MG63 (cell line): ENCODE measurements at regions not wholly inside any gene's neighbourhood (a gene's known extent, or its start where the extent isn't known, plus 50 kb on each side); places are given as distances from the start of the nearest gene placed in this dataset.

Experiments
- DNase-seq: peaks from one replicate; pipeline ENCODE4 v3.0.0-alpha.2; 2020
- H3K27me3 ChIP-seq: fragments of 250-450 bp; sonication (Bioruptor Pico); 2 replicates; pipeline ENCODE4 v1.5.1; 2020; ENCODE audit warnings: mild to moderate bottlenecking, moderate library complexity
- H3K36me3 ChIP-seq: fragments of 250-450 bp; sonication (Bioruptor Pico); 2 replicates; pipeline ENCODE4 v1.5.1; 2020; ENCODE audit warnings: mild to moderate bottlenecking, moderate library complexity
- H3K4me3 ChIP-seq: fragments of 250-450 bp; sonication (Bioruptor Pico); 2 replicates; pipeline ENCODE4 v1.5.1; 2020; ENCODE audit warnings: mild to moderate bottlenecking, moderate library complexity
- H3K9me3 ChIP-seq: fragments of 250-450 bp; sonication (Bioruptor Pico); 2 replicates; pipeline ENCODE4 v1.5.1; 2020; ENCODE audit warnings: mild to moderate bottlenecking, moderate library complexity

GRCh38 chr7:79735012-79735411, 281.5 kb upstream of the MAGI2 start:
- no peaks in the 10 kb centered on the region for H3K27me3 ChIP-seq
- H3K36me3 ChIP-seq, result no peaks in the 10 kb centered on the region
- no peaks in the 10 kb centered on the region for H3K9me3 ChIP-seq
- no peak for DNase-seq
- no peak overlapping the region for H3K4me3 ChIP-seq

- no peaks in the 10 kb centered on the region for H3K9me3 ChIP-seq
- no peak for DNase-seq
- H3K4me3 ChIP-seq, result no peak overlapping the region
- H3K27me3 ChIP-seq, result no peaks in the 10 kb centered on the region
- H3K36me3 ChIP-seq, result no peaks in the 10 kb centered on the region
Observed at GRCh38 chr7:79734181-79734580, 280.7 kb upstream of the MAGI2 start.

DNA sequence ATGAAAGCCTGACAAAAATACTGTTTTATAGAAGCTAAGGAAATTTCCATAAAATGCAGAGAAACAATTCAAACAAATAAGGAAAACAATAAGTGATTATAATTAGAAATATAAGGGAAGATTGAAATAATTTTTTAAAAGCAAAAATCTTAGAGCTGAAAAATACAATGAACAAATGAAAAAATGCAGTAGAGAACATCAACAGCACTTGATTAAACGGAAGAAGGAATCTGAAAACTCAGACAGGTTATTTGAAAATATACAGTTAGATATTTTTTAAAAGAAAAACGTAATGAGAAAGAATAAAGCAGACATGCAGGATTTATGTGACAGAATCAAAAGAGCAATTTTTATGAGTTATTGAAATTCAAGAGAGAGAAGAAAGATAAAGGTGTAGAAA, 279.1 kb upstream of the MAGI2 start:
- DNase-seq, result no peak
- Histone ChIP-seq H3K27me3 (no peaks in the 10 kb centered on the region), H3K9me3 (no peaks in the 10 kb centered on the region), H3K36me3 (no peaks in the 10 kb centered on the region), H3K4me3 (no peak overlapping the region)

- Histone ChIP-seq H3K36me3 (no peaks in the 10 kb centered on the region), H3K27me3 (no peaks in the 10 kb centered on the region), H3K9me3 (no peaks in the 10 kb centered on the region), H3K4me3 (no peak overlapping the region)
- no peak for DNase-seq
Observed at GRCh38 chr7:79730971-79731370, 277.5 kb upstream of the MAGI2 start.

GRCh38 chr7:79723833-79724618, 270.6 kb upstream of the MAGI2 start:
- Histone ChIP-seq H3K9me3 (no peaks in the 10 kb centered on the region), H3K36me3 (no peaks in the 10 kb centered on the region), H3K27me3 (no peaks in the 10 kb centered on the region), H3K4me3 (no peak overlapping the region)
- no peak for DNase-seq

- DNase-seq, result no peak
- Histone ChIP-seq H3K27me3 (no peaks in the 10 kb centered on the region), H3K4me3 (no peak overlapping the region), H3K9me3 (no peaks in the 10 kb centered on the region), H3K36me3 (no peaks in the 10 kb centered on the region)
Observed at GRCh38 chr7:79722217-79722616, 268.8 kb upstream of the MAGI2 start.

GRCh38 chr7:79719216-79719615, 265.7 kb upstream of the MAGI2 start:
- no peaks in the 10 kb centered on the region for H3K9me3 ChIP-seq
- no peaks in the 10 kb centered on the region for H3K27me3 ChIP-seq
- no peak overlapping the region for H3K4me3 ChIP-seq
- no peaks in the 10 kb centered on the region for H3K36me3 ChIP-seq
- no peak for DNase-seq

DNA sequence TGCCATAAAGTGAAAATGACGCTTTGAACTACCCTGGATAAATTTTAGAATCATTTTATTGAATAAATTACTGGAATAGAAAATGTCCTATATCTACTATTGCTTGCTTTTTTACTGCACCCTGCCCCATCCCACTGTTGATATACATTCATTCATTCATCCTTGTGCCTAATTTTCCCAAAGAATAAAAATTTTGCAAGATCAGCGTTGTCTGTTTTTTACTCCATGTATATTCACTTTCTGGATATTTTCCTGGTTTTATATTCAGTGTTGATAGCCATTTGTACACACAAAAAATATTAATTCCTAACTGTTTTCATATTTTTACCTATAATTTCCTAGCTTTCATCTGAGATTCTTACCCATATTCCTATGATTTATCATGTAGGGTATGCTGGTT, 262.9 kb upstream of the MAGI2 start:
- no peaks in the 10 kb centered on the region for H3K9me3 ChIP-seq
- no peaks in the 10 kb centered on the region for H3K36me3 ChIP-seq
- H3K27me3 ChIP-seq, result no peaks in the 10 kb centered on the region
- H3K4me3 ChIP-seq, result no peak overlapping the region
- no peak for DNase-seq

GRCh38 chr7:79714081-79714480, 260.6 kb upstream of the MAGI2 start:
- Histone ChIP-seq H3K4me3 (no peak overlapping the region), H3K9me3 (no peaks in the 10 kb centered on the region), H3K36me3 (no peaks in the 10 kb centered on the region), H3K27me3 (no peaks in the 10 kb centered on the region)
- DNase-seq, result no peak

DNA sequence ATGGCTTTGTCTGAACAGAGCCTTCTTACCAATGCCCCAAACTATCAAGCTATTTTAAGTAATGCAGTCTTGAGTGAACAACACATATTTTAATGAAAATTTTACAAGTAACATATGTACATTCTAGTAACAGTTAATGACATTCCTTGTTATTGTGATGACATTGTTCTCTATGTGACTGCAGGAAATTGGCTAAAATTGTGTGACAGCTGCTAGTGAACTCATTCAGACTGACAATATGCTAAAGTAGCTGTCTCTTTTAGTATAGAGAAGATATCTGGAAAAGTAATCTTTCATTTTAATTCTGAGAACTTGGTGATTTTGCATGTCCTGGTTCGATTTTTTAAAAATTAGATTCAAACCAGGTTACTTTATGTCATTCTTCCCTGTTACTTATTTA, 259.8 kb upstream of the MAGI2 start:
- no peaks in the 10 kb centered on the region for H3K36me3 ChIP-seq
- H3K27me3 ChIP-seq, result no peaks in the 10 kb centered on the region
- no peaks in the 10 kb centered on the region for H3K9me3 ChIP-seq
- DNase-seq, result no peak
- H3K4me3 ChIP-seq, result no peak overlapping the region

DNA sequence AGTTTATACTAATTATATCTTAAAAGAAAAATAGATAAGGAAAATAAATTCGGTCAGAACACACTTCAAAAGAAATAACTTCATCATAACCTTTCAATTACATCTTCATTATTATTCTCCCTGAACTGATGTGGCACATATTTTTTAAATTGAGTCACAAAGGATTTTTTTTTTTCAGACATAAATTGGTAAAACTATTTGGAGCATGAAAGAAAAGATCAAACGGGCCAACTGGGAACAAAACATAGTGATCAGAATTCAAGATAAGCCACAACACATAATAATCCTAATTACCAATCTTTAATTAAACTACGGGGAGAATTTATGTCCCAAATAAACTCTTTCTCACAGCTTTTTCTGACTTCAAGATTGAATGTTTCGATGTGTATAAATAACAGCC, 258.2 kb upstream of the MAGI2 start:
- no peak for DNase-seq
- no peaks in the 10 kb centered on the region for H3K36me3 ChIP-seq

GRCh38 chr7:79709574-79710409, 256.3 kb upstream of the MAGI2 start:
- no peaks in the 10 kb centered on the region for H3K36me3 ChIP-seq
- no peaks in the 10 kb centered on the region for H3K27me3 ChIP-seq
- H3K4me3 ChIP-seq, result no peak overlapping the region
- H3K9me3 ChIP-seq, result no peaks in the 10 kb centered on the region
- DNase-seq, result peak; percentile 16

More for the DNA sequence above, 258.2 kb upstream of the MAGI2 start:
- H3K27me3 ChIP-seq, result no peaks in the 10 kb centered on the region
- H3K4me3 ChIP-seq, result no peak overlapping the region
- H3K9me3 ChIP-seq, result no peaks in the 10 kb centered on the region

DNA sequence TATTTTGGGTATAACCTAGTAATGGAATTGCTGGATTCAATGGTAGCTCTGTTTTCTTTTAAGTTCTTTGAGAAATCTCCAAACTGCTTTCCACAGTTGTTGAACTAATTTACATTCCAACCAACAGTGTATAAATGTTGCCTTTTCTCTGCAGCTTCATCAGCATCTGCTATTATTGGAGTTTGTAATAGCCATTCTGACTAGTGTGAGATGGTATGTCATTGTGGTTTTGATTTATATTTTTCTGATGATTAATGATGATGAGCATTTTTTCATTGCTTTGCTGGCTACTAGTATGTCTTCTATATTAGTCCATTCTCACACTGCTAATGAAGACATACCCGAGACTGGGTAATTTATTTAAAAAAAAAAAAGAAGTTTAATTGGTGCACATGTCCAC, 248.6 kb upstream of the MAGI2 start:
- DNase-seq, result no peak
- H3K4me3 ChIP-seq, result no peak overlapping the region
- H3K27me3 ChIP-seq, result no peaks in the 10 kb centered on the region
- no peaks in the 10 kb centered on the region for H3K36me3 ChIP-seq
- H3K9me3 ChIP-seq, result no peaks in the 10 kb centered on the region

DNA sequence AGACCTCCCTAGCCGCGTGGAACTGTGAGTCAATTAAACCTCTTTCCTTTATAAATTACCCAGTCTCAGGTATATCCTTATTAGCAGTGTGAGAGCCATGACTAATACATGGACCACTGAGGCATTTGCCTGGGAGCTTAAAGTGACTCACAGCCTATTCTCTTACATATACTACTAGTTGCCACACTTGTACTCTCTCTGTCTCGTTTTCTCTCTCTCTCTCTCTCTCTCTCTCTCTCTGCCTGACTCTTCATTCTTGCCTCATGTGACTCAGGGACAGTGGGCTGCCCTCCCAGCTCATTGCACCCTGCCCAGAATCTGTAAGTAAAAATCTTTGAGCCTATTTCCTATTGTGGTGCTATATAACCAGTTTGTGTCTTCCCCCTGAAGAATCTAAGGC, 238.5 kb upstream of the MAGI2 start:
- Histone ChIP-seq H3K36me3 (no peaks in the 10 kb centered on the region), H3K9me3 (no peaks in the 10 kb centered on the region), H3K27me3 (no peaks in the 10 kb centered on the region), H3K4me3 (no peak overlapping the region)
- DNase-seq, result peak; percentile 12

GRCh38 chr7:79691074-79691473, 237.6 kb upstream of the MAGI2 start:
- no peak for DNase-seq
- no peaks in the 10 kb centered on the region for H3K9me3 ChIP-seq
- no peaks in the 10 kb centered on the region for H3K36me3 ChIP-seq
- no peak overlapping the region for H3K4me3 ChIP-seq
- no peaks in the 10 kb centered on the region for H3K27me3 ChIP-seq

GRCh38 chr7:79684384-79684783, 230.9 kb upstream of the MAGI2 start:
- no peak for DNase-seq
- H3K4me3 ChIP-seq, result no peak overlapping the region
- H3K36me3 ChIP-seq, result no peaks in the 10 kb centered on the region
- H3K9me3 ChIP-seq, result no peaks in the 10 kb centered on the region
- no peaks in the 10 kb centered on the region for H3K27me3 ChIP-seq

DNA sequence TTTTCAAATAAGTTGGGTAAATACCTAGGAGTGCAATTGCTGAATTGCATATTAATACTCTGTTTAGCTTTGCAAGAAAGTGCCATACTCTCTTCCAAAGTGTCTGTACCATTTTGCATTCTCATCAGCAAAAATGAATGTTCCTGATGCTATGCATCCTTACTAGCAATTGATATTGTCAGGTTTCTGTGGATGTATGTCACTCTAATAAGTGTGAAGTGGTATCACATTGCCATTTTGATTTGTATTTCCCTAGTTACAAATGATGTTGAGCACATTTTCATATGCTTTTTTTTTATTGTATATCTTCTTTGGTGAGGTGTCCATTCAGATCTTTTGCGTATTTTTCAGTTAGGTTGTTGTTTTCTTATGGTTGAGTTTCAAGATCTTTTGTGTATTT, 230.4 kb upstream of the MAGI2 start:
- H3K9me3 ChIP-seq, result no peaks in the 10 kb centered on the region
- DNase-seq, result no peak
- no peaks in the 10 kb centered on the region for H3K36me3 ChIP-seq
- H3K4me3 ChIP-seq, result no peak overlapping the region
- H3K27me3 ChIP-seq, result no peaks in the 10 kb centered on the region
